ENCODE measurements at regions not wholly inside any gene's neighbourhood (a gene's known extent, or its start where the extent isn't known, plus 50 kb on each side); places are given as distances from the start of the nearest gene placed in this dataset.

- Histone ChIP-seq H2AFZ (ENCODE audit: low read length) (no peak overlapping the region), H4K5ac (ENCODE audit: insufficient read length, low read depth, low read length) (no peak overlapping the region), H3K14ac (ENCODE audit: insufficient read depth, low read length) (no peak overlapping the region), H4K91ac (ENCODE audit: insufficient read length, low read depth, low read length) (no peak overlapping the region), H3T11ph (ENCODE audit: low read length) (peak overlapping the region; percentile 68), H3K23ac (ENCODE audit: insufficient read length, low read depth, low read length) (no peak overlapping the region), H3K79me2 (ENCODE audit: insufficient read depth, low read length) (no peaks in the 10 kb centered on the region), H2BK5ac (ENCODE audit: insufficient read length, low read length) (no peak overlapping the region), H2BK20ac (ENCODE audit: low read depth, low read length, poor library complexity, severe bottlenecking) (peak overlapping the region; percentile 95), H3K18ac (ENCODE audit: insufficient read length, low read depth, low read length) (no peak overlapping the region), H4K8ac (replicated peaks; ENCODE audit: insufficient read length, low read depth, low read length) (no peak overlapping the region), H2BK12ac (ENCODE audit: insufficient read length, low read depth, low read length) (no peak overlapping the region), H3K4me1 (ENCODE audit: insufficient read depth, low read length) (peaks cover 3% of the 10 kb centered on the region; the same call in 1 of the 2 replicates), H3K27ac (ENCODE audit: insufficient read length, low read depth, low read length) (peak overlapping the region; percentile 91), H2BK15ac (ENCODE audit: low read depth, low read length) (no peak overlapping the region), H3K79me1 (ENCODE audit: insufficient read depth, low read depth, low read length, poor library complexity, severe bottlenecking) (no peaks in the 10 kb centered on the region), H3K27me3 (ENCODE audit: insufficient read depth, low read length) (no peaks in the 10 kb centered on the region), H4K20me1 (ENCODE audit: control insufficient read depth, insufficient read depth, insufficient read length) (no peaks in the 10 kb centered on the region), H3K4ac (ENCODE audit: low read depth, low read length) (no peak overlapping the region), H3K23me2 (ENCODE audit: insufficient read length, low read depth, low read length, poor library complexity, severe bottlenecking) (no peaks in the 10 kb centered on the region), H3K9me3 (ENCODE audit: control insufficient read depth, low read depth, low read length) (peaks cover 20% of the 10 kb centered on the region), H3K9ac (ENCODE audit: extremely low read depth, insufficient read length, low read length) (peak overlapping the region; percentile 28), H3K4me2 (ENCODE audit: insufficient read depth, insufficient read length, low read length) (peak overlapping the region; percentile 21), H3K56ac (ENCODE audit: insufficient read length, low read depth, low read length) (no peak overlapping the region), H2BK120ac (ENCODE audit: low read depth, low read length, poor library complexity, severe bottlenecking) (peak overlapping the region; percentile 70), H2AK5ac (ENCODE audit: insufficient read length, low read length) (no peak overlapping the region)
- no CpG with 5 or more reads among the region's 9 CpGs for WGBS (ENCODE audit: extremely low coverage, insufficient read length, low lambda C conversion rate)
- peak; percentile 98 for DNase-seq
- Mint-ChIP-seq H3K4me3 (peak overlapping the region; percentile 33 to 68; a peak in 4 of 5 replicates), H3K27ac (peak overlapping the region; percentile 96 to 99 (median 98)), H3K9me3 (peaks cover 2 to 3% of the 10 kb centered on the region in 2 experiments; a peak in 3 of 5 replicates), H3K27me3 (ENCODE audit: low read depth) (no peaks in the 10 kb centered on the region), H3K4me1 (peaks cover 20 to 23% of the 10 kb centered on the region in 2 experiments), H3K36me3 (ENCODE audit: insufficient read depth in 1 of 3, low read depth in 3 of 3) (peaks cover 6 to 11% (median 8%) of the 10 kb centered on the region in 3 experiments; a peak in 6 of 7 replicates)
- no peak for TF ChIP-seq CTCF (conservative IDR thresholded peaks at IDR 0.05)
These were observed 65.1 kb upstream of the PHF14 start for GRCh38 chr7:10908600-10908999.

Data from H9 (cell line).